Stimulated activated CD8-positive, alpha-beta memory T cell treated with anti-CD3 and anti-CD28 coated beads, Interleukin-4, amount 100 ng/mL, for 24 hours (primary cell): ENCODE measurements at regions not wholly inside any gene's neighbourhood (a gene's known extent, or its start where the extent isn't known, plus 50 kb on each side); places are given as distances from the start of the nearest gene placed in this dataset.
A peak's percentile ranks its signal among the peaks of the same experiment; 100 is the strongest.
"Not testable (repeated sequence)": the region's sequence is repeated elsewhere in the genome, so short reads cannot be mapped to it uniquely, and the experiment has no call there.

Experiments used
- DNase-seq: peaks from one replicate; pipeline ENCODE4 v3.0.0-alpha.2; 2020; ENCODE audit warnings: low read depth

DNA sequence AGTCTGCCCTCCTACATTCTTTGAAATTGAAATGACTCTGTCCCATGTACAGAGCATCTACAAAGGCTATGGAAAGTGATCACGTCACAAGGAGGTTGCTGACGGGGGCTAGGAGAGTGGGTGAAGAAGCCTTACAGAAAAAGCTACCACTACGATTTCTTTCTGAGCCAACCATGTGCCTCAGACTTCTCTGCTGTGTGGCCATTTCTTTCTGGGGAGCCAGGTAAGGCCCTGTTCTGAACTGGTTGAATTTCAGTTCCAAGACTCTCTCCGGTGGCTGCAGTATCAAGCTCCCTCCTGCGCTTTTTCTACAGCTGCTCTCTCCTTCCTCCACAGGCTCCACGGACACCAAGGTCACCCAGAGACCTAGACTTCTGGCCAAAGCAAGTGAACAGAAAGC lies 112.5 kb upstream of the PRSS1 start:
- no peak for DNase-seq

DNA sequence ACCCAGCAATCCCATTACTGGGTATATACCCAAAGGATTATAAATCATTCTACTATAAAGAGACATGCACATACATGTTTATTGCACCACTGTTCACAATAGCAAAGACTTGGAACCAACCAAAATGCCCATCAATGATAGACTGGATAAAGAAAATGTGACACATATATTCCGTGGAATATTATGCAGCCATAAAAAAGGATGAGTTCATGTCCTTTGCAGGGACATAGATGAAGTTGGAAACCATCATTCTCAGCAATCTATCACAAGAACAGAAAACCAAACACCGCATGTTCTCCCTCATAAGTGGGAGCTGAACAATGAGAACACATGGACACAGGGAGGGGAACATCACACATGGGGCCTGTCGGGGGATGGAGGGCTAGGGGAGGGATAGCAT lies 113.2 kb upstream of the PRSS1 start:
- not testable (repeated sequence) for DNase-seq

DNA sequence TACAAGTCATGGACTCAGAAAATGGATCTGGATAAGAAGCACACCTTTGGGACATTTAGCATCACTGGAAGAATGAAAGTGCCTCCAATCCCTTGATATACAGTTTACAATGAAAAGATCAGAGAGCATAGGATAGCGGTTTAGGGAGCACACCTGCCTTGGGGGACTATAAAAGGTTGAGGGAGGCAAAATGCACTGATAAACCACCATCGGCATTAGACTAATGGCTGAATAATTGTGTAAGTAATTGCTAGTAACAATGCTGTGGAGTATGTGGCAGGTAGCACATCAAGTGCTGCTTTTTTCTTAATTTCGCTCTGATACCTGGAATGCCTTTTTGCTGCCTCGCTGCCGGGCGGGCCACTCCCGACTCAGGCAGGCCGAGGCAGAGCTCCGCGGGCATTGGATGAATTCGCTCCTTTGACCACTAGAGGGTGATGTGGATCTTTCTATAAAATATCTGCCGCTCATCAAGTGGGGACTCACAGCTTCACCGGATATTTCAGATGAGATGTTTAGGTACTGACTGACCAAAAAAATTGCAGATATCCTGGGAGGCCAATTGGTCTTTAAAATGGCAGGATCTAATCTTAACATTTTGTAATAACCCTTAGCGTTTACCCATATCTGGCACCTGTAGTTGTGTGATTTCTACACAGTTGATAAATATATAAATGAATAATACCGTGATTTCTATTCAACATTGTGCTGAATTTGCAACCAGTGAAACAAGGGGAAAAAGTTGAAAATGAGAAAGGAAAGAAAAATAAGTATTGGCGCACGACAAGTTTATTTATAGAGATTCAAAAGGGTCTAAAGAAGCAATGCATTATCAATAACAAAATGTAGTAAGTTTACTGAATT lies 116.8 kb upstream of the PRSS1 start:
- no peak for DNase-seq

DNA sequence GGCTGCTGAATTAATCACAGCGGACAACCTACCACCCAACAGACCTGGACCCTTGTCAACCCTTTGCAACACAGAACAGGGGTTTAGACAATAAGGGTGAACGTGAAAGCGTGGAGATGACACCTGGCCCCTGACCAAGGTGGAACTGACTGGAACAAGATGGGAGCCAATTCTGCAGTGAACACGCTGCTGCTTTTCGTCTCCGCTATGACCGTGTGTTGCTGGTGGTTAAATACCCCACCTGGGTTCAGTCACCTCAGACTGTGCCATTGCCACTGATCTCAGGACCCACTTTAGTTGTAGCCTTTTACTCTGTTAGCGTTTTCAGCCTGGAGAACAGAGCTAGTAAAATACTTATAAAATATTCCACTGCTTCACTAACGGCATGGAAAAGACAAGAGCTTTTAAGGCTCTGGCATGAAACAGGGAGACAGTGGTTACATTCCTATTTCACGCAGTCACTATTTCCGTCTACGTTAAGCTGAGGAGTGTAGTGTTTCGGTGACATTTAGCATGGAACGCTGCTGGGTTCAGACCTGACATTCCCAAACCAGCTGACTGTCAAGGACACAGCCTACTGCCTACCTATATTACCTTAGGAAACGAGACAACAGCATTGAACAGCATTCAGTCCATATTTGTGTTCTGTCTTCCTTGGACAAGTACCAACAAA lies 119.5 kb upstream of the PRSS1 start:
- no peak for DNase-seq

DNA sequence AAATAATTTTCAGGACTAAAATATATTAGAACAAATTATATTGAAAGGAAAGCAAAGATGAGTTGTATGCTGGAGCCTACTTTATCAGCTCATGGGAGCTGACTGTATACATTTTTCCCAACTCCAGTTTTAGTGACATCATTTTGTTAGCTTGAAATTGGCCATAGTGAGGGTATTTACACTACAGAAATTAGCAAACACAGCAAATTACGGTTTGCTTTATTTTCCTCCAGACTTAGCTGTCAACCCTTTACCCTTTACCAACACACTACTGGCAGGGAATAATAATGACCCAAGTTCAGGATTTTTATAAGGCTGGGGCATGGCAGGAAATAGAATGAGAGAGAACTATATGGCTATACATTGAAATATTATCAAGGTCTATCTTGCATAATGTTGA lies 120.3 kb upstream of the PRSS1 start:
- DNase-seq: no peak

DNA sequence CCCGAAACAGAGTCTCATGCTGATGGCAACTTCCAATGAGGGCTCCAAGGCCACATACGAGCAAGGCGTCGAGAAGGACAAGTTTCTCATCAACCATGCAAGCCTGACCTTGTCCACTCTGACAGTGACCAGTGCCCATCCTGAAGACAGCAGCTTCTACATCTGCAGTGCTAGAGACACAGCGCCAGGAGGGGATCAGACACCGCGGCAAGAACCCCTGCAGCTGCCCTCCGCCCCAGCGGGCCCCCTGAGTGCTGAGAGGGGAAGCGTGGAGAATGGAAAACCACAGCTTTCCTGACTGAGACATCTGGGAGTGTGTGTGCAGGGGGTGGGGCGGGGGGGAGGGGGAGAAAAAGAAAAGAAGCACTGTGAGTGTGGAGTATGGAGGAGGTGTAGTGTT lies 122.0 kb upstream of the PRSS1 start:
- DNase-seq: not testable (repeated sequence)

DNA sequence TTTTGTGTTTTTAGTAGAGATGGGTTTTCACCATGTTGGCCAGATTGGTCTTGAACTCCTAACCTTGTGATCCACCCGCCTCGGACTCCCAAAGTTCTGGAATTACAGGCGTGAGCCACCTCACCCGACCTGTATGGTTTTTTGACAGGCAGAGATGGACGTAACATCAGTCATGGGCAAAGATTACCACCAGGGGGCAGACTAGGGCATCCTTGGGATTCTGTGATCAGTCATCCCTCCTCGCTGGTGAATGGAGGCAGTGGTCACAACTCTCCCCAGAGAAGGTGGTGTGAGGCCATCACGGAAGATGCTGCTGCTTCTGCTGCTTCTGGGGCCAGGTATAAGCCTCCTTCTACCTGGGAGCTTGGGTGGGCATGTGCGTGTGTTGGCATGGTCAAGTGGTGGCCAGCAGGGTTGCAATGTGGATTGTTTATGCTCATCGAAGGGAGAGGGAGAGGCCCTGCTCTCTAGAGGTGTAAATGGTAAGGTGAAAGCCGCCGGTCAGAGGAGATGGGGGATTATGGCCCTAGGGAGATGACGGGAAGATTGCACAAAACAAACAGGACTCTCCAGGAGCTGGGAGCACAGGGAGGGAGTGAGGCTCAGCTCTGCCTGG lies 122.7 kb upstream of the PRSS1 start:
- DNase-seq: peak; percentile 53

DNA sequence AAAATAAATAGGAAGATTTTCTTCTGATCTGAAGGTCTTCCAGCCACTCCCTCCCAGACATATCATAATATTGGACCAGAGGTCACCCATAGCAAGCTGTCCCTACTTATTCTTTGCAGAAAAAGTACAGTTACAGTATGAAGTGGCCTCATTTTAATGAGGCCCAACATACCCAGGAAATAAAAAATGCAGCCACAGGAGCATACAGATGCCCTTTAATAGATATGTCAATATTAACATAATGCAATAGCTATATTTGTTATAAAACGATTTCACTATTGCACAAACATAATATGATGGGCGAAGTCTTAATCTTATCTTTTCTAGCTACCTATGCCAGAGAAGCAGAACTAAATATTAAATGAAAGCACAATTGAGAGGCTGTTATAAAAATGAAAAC lies 124.1 kb upstream of the PRSS1 start:
- not testable (repeated sequence) for DNase-seq

DNA sequence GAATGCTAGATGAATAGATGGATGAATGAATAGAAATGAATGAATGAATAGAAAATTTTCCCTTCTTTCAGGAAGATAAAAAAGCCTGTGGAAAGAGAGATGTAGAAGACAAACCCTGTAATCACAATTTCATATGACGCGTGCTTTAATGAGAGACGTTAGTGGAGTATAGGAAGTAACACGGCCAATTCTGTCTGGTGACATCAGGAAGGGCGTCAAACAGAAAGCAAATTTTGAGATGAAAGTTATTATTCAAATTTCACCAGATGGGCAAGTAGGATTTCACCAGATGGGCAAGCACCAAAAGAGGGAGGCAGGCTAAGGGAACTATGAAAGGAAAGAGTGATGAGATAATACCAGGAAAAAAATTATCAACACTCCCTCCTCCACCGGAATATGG lies 128.9 kb upstream of the PRSS1 start:
- DNase-seq: no peak

DNA sequence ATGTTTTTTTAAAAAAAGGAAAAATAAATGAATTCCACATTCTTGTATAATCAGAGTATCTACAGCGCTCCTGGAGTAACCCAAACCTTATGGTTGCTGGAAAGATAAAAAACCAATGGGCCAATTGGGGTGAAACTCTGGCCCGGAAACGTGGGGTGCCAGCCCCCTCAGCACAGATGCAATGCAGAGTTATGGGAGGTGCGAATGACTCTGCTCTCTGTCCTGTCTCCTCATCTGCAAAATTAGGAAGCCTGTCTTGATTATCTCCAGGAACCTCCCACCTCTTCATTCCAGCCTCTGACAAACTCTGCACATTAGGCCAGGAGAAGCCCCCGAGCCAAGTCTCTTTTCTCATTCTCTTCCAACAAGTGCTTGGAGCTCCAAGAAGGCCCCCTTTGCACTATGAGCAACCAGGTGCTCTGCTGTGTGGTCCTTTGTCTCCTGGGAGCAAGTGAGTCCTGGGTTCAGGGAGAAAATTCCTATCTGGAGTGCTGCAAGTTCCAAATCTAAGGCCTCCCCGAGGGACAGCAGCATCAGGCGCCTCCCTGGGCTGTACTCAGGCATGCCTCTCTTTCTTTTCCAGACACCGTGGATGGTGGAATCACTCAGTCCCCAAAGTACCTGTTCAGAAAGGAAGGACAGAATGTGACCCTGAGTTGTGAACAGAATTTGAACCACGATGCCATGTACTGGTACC lies 130.5 kb upstream of the PRSS1 start:
- no peak for DNase-seq

DNA sequence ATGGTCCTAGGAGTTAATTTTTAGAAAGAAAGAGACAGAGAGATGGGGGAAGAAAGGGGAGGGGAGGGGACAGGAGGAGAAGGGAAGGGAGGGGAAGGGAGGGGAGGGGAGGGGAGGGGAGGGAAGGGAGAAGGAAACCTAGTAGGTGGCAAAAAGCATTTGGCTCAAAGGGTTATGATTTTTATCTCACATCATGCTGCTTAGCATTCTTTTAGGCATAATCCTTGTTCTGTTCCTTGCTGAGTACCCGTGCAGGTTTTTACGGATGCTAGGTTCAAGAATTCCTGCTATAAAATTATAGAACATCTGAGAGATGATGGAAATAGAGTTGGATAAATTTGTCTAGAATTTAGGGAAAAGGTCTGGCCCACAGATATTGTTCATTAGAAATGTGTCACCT lies 132.4 kb upstream of the PRSS1 start:
- no peak for DNase-seq

DNA sequence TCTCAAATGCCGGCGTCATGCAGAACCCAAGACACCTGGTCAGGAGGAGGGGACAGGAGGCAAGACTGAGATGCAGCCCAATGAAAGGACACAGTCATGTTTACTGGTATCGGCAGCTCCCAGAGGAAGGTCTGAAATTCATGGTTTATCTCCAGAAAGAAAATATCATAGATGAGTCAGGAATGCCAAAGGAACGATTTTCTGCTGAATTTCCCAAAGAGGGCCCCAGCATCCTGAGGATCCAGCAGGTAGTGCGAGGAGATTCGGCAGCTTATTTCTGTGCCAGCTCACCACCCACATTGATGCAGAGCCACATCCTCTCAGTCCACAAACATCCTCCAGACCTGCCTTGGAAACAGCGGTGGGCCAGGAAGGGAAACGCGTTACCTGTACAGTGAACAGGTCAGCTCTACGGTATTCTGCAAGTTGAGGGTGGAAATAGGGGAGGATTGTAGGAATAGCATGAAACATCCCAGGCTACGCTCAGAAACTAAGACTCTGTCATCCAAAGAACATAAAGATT lies 133.1 kb upstream of the PRSS1 start:
- no peak for DNase-seq

DNA sequence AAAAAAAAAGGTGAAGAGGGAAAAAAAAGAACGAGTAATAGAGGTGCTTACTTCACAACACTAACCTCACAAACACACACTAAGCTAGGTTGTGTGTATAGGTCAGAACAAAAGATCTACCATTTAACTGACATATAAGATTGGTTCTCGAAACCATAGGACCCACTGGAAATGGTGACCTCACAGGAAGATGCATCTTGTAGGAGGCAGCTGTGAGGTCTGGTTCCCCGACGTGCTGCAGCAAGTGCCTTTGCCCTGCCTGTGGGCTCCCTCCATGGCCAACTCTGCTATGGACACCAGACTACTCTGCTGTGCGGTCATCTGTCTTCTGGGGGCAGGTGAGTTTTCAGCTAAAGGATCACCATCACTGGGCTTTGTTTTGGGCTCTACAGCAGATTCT lies 133.8 kb upstream of the PRSS1 start:
- DNase-seq: no peak

DNA sequence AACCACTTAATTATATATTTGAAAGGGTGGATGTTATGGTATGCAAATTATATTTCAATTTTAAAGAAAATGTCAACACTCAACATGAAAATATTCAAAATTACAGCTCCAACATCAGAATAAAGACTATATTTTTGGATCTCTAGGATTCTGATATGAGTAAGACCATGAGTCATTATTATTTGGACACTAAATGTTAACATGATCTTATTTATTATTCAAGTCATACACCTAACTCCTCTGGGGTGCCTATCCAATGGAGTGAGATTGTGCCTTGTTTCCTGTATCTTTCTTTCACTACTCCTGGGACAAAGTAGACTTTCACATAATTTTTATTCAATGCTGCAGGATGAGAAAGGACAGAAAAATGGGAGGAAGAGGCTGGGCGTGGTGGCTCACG lies 135.2 kb upstream of the PRSS1 start:
- no peak for DNase-seq

DNA sequence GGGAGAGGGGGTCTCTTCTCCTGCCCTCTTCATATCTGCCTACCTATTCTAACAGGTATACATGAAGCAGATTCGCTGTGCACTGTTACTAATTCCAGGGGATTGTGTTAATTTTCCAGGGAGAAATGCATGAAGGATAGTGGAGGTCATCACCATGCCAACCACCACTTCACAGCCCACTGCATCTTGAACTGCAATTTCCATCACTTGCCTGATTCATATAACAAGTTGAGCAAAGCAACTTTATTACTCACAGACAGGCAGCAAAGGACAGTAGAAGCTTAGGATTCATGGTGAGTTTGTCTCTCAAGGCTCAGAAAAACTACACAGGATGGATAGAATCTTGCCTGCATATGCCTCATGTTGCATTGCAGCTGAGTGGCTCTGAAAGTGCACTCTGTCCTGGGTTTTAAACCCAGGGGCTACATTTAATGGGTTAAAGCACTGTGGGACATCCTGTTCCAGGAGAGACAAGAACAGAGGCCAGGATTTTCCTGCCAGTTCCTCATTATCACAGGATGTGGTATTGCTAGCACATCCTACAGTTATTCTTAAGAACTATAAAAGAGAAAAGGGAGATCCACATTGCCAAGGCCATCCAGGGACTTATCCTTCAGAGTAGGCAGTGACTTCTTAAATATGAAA lies 136.9 kb upstream of the PRSS1 start:
- no peak for DNase-seq

DNA sequence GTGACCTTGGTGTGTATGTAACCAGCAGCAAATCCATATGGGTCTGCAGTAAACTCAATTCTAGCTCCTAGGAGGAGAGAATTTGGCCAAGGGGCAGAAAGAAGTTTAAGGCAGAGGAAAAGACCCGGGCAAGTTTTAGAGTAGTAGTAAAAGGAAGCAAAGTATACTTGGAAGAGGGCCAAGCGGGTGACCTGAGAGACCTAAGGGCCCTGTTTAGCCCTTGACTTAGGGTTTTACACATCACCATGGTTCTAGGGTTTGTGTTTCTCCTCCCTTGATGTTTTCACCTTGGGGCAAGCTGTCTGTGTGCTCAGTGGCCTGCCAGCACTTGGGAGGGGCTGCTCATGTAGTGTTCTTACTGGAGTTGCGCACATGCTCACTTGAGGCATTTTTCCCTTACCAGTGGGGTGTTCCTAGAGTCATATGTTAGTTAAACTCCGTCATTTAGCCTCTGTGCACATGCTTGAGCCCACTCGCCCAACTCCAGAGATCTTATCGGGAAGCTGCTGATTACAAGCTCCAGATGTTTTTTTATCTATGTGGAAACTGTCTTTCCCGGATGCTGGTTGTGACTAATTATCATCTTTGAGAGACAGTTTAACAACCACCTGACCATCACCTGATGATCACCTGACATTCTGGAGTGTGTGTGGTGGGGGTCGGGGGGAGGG lies 137.6 kb upstream of the PRSS1 start:
- DNase-seq: no peak

DNA sequence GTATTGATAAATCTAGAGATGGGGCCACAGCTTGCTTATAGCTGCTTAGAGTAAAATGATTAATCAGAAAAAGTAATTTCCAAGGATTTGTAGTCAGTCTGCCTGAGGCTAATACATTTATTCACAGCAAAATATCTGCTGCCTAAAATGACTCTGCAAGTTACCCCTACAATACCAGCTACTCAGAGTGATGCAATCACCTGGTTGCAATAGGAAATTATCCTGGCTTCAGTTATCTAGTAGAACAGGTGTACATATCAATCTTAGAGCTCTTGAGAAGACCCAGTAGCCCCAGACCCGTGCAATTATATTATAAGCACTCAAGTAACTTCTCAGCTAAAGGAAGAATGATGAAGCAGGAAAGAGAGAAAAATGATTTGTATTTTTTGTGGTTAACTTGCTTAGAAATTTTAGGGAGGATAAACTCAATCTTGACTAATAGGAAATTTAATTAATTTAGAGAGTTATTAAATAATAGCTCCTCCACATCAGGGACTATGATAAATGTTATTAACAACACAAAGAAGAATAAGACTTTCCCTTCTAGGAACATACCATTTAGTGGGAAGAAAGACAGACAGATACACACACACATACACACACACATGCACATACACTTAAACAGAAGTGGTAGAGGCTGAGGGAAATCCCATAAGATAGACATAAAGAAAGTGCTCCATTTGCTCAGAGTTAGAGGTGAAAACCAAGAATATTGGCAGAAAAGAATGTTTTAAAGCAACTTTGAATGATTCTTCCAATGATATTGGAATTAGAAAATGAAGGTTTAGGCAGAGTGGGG lies 140.4 kb upstream of the PRSS1 start:
- no peak for DNase-seq

DNA sequence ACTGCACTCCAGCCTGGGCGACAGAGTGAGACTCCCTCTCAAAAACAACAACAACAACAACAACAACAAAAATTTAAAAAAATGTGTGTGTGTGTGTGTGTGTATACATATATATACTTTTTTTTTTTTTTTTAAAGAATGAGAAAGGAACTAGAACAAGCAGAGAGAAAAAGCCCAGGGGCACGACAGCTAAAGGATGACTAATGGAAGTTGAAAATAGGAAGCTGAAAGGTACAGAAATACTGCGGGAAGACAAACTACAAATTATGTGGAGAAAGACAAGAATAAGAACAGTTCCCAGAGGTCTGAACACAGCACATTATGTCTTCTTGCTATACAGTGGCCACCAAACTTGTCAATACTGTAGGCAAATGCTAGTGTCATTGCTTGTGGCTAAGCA lies 141.9 kb upstream of the PRSS1 start:
- no peak for DNase-seq

DNA sequence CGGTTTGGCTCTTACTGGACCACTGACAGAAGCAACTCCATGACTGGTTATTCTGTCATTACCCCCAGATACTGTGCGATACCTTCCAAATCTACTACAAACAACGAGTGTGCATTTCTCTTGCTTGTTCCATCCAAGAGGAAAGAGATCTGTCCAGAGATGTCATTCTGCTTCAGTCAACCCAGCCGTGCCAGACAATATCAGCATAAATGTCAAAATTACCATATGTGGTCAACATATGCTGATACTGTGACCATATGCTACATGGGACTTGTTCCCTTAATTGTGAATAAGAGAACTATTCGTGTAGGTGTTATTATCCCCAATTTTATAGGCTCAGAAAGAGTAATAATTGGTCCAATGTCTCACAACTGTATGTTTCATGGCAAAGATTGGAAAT lies 143.2 kb upstream of the PRSS1 start:
- DNase-seq: no peak

DNA sequence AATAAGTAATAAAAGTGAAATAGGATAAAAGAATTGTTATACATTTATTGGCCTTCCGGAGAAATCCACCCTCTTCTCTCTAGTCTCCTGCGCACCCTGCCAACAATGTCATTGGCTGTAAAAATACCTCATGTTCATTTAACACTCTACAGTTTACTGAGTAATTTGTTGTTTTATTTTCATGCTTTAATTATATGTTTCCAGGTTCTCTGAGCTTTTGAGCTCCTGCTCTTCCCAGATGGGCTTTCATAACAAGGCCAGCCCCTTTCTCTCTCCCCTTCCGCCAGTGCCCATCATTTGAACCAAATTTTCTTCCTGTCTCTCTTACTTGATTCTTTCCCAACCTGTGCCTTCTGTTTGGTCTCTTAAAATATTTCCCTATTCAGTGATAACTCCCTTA lies 144.6 kb upstream of the PRSS1 start:
- DNase-seq: no peak
